Left lung (tissue), 4 donors: ENCODE measurements at regions not wholly inside any gene's neighbourhood (a gene's known extent, or its start where the extent isn't known, plus 50 kb on each side); places are given as distances from the start of the nearest gene placed in this dataset.
A peak's percentile ranks its signal among the peaks of the same experiment; 100 is the strongest.

Source experiments
- ATAC-seq: fragments of 200-7000 bp; cut with Tn5 transposase; one replicate; pipeline ENCODE4 v1.9.1; 2020; ENCODE audit warnings: moderate library complexity
- DNase-seq, 4 donors: peaks; one replicate each; pipeline ENCODE4 v3.0.0-alpha.2; 2013 to 2020
- H3K27ac ChIP-seq, 2 donors: fragments of 200-600 bp; sonication (generic) in 1 of 2; one replicate each; pipeline versions ENCODE4 v1.5.0 to v1.8.0; 2020 to 2021
- H3K27me3 ChIP-seq, 2 donors: fragments of 200-600 bp; sonication (generic) in 1 of 2; one replicate each; pipeline versions ENCODE4 v1.5.0 to v1.8.0; 2020 to 2021
- H3K36me3 ChIP-seq, 2 donors: fragments of 200-600 bp; sonication (generic) in 1 of 2; one replicate each; pipeline versions ENCODE4 v1.5.0 to v1.8.0; 2020 to 2021
- H3K4me1 ChIP-seq, 2 donors: fragments of 200-600 bp; one replicate each; pipeline ENCODE4 v1.8.0; 2021
- H3K4me3 ChIP-seq, 2 donors: fragments of 200-600 bp; sonication (generic) in 1 of 2; one replicate each; pipeline versions ENCODE4 v1.5.0 to v1.8.0; 2020 to 2021; ENCODE audit warnings: mild to moderate bottlenecking in 1 of 2
- H3K9me3 ChIP-seq, 2 donors: fragments of 200-600 bp; sonication (generic) in 1 of 2; one replicate each; pipeline versions ENCODE4 v1.5.0 to v1.8.0; 2020 to 2021
- intact Hi-C, 2 donors: fragments of 100-400 bp; cut with DNase I; formaldehyde crosslinking; loops; one replicate each; pipeline versions ENCODE4 v1.11.2 to v1.14.2; 2022
- TF ChIP-seq, protein P1 (sequence below), 2 donors: fragments of 200-600 bp; sonication (generic) in 1 of 2; IDR thresholded peaks; one replicate each; pipeline versions ENCODE4 v1.5.0 to v1.8.0; 2021; ENCODE audit warnings: antibody characterized with exemption in 2 of 2
- donor health status: DM: no; HTN: yes; CAD: no.
- donor health status: DM: no; HTN: no; CAD: no.

DNA sequence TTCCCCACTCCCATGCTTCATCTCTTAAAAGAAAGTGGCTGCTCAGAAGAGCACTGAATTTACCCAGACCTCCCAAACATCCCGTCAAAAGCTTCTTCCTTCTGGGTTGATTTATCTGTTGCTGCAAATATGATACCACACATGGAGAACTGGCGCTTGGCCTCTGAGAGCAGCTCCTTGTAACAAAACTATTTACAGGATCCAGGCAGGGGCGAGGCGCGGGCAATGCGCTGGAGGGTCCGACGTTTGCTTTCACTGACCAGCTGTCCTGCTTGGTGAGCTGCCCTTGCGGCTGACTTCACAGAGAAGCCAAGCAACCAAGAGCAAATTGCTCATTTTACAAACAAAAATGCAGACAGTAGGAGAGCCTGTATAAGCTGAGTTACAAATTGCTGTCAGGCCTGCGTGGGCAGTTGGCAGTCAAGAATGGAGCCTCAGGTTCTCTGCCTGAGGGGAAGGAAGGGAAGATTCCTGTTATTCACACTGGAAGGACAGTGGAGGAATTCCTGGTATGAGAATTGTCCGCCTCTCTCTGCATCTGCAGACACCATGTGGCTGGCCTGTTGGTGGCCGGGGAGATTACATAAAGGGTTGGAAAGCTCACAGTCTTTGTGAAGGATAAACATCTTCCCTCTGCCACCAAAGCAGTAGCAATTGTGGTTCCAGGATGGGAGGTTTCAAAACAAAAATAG is 192.2 kb upstream of the LEF1 start:
- Histone ChIP-seq H3K9me3 (no peaks in the 10 kb centered on the region), H3K27me3 (no peaks in the 10 kb centered on the region), H3K36me3 (no peaks in the 10 kb centered on the region), H3K4me1 (peaks cover 0 to 4% of the 10 kb centered on the region in 2 donors), H3K4me3 (no peak overlapping the region), H3K27ac (peak overlapping the region in 1 of 2 donors; percentile 19)
- DNase-seq (peak in 2 of 4 donors; percentile 24 to 39), ATAC-seq (peak; percentile 41)
- TF ChIP-seq, protein P1, sequence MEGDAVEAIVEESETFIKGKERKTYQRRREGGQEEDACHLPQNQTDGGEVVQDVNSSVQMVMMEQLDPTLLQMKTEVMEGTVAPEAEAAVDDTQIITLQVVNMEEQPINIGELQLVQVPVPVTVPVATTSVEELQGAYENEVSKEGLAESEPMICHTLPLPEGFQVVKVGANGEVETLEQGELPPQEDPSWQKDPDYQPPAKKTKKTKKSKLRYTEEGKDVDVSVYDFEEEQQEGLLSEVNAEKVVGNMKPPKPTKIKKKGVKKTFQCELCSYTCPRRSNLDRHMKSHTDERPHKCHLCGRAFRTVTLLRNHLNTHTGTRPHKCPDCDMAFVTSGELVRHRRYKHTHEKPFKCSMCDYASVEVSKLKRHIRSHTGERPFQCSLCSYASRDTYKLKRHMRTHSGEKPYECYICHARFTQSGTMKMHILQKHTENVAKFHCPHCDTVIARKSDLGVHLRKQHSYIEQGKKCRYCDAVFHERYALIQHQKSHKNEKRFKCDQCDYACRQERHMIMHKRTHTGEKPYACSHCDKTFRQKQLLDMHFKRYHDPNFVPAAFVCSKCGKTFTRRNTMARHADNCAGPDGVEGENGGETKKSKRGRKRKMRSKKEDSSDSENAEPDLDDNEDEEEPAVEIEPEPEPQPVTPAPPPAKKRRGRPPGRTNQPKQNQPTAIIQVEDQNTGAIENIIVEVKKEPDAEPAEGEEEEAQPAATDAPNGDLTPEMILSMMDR (IDR thresholded peaks at IDR 0.05), result no peak
- intact Hi-C loops, result no loop called here

DNA sequence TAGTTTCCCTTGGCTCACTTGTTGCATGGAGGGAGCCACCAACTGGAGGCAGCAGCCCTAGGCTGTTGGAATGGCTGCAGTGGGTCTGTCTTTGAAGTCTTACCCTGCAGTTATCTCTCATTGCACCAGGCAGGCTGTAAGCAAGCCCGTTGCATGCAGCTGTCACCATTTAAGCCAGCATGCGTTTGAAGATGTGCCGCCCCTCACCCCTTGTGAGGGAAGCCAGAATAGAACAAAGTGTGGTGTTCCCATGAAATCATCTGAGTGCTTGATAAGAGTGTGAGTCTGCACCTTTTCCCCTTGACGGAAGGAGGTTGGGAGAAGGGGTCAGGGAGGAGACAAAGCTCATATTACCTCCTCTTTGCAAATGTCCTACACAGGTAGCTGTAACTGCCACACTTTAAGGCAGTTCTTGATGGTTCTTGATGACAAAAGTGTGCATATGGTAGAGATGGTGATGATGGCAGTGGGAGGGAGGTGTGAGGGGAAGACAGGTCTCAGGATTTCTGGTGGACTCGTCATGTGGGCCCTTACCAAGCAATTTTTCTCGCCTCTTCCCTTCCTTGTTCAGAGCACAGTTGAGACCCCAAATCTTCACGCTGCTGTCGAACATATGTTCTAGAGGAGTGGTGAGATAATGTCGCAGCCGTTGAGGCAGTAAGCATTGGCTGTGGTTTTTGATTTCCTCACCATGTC is 191.4 kb upstream of the LEF1 start:
- Histone ChIP-seq H3K4me3 (no peak overlapping the region), H3K36me3 (no peaks in the 10 kb centered on the region), H3K27me3 (no peaks in the 10 kb centered on the region), H3K4me1 (peaks cover 0 to 4% of the 10 kb centered on the region in 2 donors), H3K27ac (no peak overlapping the region), H3K9me3 (no peaks in the 10 kb centered on the region)
- ATAC-seq, result no peak
- TF ChIP-seq, protein P1 (IDR thresholded peaks at IDR 0.05), result no peak
- no peak for DNase-seq
- intact Hi-C loops, result no loop called here

DNA sequence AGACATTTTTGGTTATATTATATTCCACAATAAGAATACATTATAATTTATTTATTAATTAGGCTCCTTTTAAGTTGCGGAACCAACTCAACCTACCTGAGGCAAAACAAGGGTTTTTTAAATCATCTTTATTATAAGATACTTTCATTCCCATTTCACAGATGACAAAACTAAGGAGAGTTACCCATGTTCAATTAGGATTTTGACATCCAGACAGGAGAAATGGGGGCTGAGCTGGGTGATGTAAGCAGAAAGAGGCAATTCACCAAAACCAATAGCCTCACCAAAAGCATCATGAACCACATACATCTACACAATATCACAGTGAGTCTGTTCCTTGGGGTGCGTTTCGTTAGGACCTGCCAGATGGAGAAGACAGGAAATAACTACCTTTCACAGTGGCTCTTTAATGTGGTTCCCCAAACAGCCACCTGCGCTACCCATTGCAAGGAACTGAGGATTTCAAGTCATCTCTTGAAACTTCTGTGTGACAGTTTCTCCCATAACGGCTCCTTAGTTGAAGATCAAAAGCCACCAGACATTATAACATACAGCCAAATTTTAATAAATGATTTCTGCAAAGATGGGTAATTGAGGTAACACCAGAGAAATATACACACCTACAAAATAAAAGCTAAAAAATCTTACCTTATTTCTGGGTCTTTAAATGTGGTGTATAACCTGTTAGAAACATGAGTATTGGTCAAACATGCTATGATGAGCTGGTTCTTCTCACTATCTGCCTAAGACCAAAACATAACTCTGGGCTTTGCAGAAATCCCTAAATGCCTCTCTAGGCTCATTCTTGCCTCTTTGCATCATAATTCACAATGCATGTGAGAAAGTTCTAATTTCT is 190.6 kb upstream of the LEF1 start:
- H3K4me1 ChIP-seq, result peaks cover 0 to 4% of the 10 kb centered on the region in 2 donors
- no peaks in the 10 kb centered on the region for H3K27me3 ChIP-seq
- H3K9me3 ChIP-seq, result no peaks in the 10 kb centered on the region
- intact Hi-C loops, result no loop called here
- H3K4me3 ChIP-seq, result no peak overlapping the region
- ATAC-seq, result no peak
- H3K36me3 ChIP-seq, result no peaks in the 10 kb centered on the region
- H3K27ac ChIP-seq, result no peak overlapping the region
- no peak for DNase-seq
- TF ChIP-seq, protein P1 (IDR thresholded peaks at IDR 0.05), result no peak

DNA sequence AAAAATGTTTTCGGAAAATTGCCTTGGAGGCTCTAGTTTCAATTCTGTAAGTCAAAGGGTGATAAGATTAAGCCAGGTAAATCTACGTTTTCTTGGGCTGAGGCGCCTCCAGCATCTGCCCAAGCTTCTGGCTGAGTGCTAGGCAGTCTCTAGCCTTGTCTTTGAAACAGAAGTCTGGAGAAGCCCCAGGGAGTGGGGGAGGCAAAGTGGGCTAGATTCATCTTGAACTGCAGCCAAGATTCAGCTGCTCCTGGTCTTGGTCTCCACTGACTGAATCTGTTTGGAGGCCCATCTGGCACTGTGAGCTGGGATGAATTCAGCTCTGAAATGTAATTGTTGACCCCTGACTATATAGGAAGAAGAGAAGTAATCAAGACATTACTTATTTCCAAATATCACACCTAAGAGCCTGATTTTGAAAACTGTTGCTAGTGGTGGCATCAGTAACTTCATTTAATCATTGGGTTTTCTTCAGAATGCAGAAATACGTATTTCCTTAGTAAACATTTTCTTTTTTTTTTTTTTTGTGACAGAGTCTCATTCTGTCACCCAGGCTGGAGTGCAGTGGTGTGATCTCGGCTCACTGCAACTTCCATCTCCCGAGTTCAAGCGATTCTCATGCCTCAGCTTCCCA is 187.3 kb upstream of the LEF1 start:
- no peak overlapping the region for H3K27ac ChIP-seq
- H3K27me3 ChIP-seq, result no peaks in the 10 kb centered on the region
- DNase-seq, result peak in 2 of 4 donors; percentile 9 to 39
- H3K4me3 ChIP-seq, result no peak overlapping the region
- ATAC-seq, result no peak
- intact Hi-C loops, result no loop called here
- no peaks in the 10 kb centered on the region for H3K9me3 ChIP-seq
- no peaks in the 10 kb centered on the region for H3K36me3 ChIP-seq
- TF ChIP-seq, protein P1 (IDR thresholded peaks at IDR 0.05), result no peak
- peaks cover 0 to 4% of the 10 kb centered on the region in 2 donors for H3K4me1 ChIP-seq
